8988T (cell line): ENCODE measurements at regions not wholly inside any gene's neighbourhood (a gene's known extent, or its start where the extent isn't known, plus 50 kb on each side); places are given as distances from the start of the nearest gene placed in this dataset.

Experiments
- DNase-seq: peaks from one replicate; pipeline ENCODE4 v3.0.0; 2011

DNA sequence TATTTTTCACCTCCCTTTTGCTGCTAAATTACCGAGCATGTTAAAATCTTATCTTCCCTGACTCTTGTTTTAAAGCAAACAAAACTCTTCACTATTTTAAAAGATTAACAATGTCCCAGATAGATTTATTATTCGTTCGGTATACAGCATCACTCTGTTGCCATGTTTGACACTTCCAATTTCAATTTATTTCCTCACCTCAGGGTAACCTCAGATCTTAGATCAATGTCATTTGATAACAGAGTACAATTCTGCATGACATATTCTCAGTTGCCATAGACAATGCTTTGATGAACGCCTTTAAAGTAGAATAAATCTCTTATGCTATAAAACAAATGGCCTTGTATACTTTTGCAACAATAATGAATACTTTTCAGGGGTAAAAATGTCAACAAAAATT, 1078.1 kb upstream of the IGFBP7 start:
- no peak for DNase-seq

DNA sequence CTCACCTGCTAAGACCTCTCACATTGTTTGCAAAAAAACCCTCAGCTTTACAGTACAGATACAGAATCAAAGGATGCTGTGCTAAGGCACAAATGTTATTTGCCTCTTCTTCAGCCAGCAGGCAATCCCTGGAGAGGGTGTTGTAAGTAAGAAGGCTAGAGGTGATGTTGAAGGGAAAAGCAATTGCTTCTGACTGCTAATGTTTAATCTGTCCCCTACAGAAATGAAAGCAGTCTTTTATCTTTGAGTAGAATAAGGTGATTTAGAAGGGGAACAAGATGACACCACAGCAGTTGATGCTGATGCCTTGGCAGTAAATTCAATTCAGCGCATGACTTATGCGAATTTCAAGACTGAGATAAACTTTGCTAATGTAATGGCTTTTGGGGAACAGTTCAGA, 1064.8 kb upstream of the IGFBP7 start:
- no peak for DNase-seq

DNA sequence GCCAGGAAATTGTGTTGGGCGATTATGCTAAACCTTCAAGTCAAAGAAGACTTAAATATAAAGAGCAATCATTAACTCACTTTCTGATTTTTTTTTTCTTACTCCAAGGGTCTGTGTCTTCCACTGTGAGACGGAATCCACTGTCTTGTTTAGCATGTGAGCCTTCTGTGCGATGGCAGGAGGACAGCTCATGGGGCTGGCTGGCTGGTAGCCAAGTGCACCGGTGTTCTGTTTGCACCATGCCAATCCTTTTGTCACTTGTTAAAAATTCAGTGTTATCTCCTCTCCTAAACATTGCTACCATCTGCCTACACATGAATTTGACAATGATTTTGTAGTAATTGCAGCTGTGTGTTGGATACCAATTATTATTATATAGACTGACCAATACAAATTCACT, 1056.3 kb upstream of the IGFBP7 start:
- DNase-seq: no peak

DNA sequence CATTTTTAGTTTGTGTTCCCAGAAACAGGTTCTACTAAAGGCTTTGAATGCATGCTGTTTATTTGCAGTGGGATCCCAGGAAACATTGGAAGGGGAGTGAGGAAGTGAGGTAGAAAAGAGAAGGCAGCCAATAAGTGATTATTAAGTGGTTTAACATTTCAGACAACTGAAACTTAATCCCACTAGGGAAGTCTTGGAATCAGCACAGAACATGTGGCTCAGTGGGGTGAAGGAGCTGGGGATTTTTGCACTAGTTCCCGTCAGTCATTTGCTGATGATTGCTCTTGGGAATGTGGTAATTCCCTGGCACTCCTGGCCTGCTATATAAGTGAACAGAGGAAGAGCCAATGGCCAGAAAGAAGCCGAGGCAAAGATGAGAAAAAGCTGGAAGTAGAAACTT, 1053.0 kb upstream of the IGFBP7 start:
- DNase-seq: no peak

DNA sequence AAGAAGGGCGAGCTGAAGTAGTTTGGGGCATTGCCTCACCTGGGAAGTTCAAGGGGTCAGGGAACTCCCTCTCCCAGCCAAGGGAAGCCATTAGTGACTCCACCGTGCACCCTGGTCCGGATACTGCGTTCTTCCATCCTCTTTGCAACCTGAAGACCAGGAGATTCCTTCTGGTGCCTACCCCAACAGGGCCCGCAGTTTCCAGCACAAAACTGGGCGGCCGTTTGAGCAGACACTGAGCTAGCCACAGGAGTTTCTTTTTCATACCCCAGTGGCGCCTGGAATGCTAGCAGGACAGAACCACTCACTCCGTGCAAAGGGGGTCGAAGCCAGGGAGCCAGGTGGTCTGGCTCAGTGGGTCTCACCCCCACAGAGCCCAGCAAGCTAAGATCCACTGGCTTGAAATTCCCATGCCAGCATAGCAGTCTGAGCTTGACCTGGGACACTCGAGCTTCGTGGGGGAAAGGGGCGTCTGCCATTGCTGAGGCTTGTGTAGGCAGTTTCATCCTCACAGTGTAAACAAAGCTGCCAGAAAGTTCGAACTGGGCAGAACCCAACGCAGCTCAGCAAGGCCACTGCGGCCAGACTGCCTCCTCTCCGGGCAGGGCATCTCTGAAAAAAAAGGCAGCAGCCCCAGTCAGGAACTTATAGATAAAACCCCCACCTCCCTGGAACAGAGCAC, 1039.4 kb upstream of the IGFBP7 start:
- DNase-seq: no peak

DNA sequence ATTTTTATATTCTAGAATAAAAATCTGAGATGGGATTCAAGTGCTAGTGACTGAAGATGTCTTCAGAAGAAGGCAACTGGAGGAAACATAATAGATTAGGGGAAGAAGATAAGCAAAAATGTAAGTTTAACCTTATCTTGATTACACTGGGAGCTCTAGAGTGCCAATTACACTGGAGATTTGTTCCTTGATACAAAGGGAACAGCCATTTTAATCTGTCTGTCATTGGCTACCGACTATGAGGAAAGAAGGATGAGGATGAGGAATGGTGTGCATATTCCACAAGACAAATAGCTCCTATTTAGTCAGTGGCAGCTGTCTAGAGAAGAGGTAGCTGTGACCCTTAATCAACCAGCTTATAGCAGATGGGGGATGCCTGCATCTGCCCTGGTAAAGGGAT, 1034.5 kb upstream of the IGFBP7 start:
- DNase-seq: no peak

DNA sequence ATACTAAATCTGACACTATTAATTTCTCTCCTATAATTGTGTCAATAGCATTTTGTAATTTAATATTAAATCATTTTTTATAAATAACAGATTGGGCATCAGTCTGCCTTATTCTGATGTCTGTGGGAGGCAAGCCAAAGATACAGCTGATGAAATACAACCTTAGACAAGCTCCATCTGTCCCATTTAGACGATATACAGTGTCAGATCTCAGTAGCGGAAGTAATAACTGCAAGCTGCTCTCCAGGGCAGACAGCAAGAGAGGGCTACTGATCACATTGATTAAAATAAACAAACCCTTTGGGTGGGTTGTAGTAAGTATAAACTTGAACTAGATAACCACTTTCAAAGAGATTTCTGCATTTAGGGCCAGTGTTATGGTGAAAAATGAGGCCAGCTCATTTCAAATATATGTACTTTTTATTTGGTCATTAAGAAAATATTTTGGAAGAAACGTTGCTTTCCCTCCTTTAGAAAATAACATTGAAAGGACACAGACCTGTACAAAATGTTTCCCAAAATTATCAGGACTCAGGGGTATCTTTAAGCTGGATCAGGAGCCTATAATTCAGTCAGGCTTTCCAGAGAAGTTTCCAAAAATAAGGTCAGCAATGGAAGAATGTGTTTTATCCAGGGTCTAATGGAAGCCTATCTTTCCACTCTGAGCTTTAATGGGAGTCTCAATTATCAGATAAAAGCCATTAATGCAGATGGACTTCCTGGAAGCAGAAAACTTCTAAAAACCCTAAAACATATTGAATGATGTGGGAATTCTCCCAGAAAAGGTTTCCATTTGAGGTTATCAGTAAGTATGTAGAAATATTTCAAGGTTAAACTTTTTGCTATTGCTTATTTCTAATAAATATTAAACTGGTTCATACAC, 1028.8 kb upstream of the IGFBP7 start:
- no peak for DNase-seq

DNA sequence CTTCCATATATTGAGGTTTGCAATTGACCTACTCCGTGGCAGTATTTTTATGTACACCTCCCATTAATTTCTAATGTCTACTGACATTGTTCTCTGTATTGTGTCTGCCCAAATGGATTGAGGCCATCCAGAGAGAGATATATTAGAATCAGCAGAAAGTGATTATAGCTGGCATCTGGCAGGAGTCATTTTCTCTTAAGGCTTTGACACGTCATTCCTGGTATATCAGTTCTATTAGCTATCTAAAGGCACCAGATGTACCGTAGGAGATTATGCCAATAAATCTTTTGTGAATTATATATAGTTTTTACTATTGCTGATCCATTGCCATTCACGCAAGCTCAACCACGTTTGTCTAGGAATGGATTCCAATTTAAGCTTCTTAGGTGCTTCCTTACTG, 1026.4 kb upstream of the IGFBP7 start:
- DNase-seq: no peak

DNA sequence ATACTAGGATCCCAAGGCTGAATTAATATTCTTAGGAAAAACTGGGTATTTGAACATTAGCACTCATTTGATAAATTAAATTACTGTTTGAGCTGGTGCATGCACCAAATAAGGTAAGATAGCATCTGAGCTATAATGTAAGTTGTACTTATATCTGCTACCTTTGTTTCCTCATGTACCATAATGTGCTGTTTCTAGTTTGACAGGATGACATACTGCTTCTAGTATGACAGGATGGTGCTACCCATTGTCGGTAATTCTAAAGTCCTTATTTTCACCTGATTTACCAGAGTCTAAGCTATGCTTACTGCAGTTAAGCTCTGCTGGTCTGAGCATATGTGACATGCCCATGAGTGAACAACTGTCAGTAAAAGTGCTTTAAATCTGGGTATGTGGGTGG, 1017.5 kb upstream of the IGFBP7 start:
- DNase-seq: no peak

DNA sequence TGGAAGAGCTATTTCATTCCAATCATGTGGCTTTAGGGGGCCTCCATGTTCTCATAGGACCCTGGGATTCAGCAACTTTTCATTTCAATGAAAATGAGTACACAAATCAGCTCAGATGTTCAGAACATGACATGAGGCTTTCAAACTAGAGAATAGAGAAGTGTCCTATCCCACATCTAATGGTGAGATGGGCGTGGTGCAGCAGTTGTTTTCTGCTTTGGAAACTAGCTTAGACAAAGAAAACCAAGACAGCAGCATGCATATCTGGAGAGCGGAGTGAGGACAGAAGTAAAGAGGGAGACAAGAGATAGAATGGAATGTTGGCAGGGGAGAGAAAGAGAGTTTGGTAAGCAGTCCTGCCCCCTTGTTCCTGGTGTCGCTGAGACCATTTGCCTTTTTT, 1009.1 kb upstream of the IGFBP7 start:
- no peak for DNase-seq

DNA sequence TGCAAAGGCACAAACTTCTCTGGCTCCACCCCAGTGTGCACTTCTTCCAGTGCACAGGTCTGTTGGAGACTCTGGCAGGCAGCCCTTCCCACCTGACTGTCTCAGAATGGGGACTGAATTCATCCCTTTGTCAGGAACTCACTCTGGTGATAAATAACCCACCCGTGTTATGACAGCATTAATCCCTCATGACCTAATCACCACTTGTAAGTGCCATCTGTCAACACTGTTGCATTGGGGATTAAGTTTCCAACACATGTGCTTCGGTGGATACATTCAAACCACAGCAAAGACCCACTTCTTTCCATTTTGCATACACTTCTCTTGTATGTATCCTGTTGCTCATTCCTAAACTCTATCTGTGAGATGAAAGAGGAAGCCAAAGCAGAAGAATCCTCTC, 1002.9 kb upstream of the IGFBP7 start:
- DNase-seq: no peak

DNA sequence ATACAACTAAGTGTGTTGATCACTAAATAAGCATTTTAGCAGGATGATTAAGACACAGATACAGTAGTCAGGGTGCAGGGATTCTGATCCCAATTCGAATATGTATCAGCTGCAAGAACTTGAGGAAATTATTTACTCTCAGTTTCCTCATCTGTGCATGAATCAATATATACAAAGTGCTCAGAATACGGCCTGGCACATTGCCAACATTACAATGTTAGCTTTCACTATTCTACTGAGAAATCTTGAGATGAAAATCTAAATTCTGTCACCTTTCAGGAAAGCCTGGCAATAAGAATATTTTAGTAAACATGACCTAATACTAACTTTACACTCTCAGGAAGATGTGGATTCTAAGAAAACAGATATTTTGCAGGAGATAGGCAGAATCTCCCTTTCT, 1001.6 kb upstream of the IGFBP7 start:
- no peak for DNase-seq

DNA sequence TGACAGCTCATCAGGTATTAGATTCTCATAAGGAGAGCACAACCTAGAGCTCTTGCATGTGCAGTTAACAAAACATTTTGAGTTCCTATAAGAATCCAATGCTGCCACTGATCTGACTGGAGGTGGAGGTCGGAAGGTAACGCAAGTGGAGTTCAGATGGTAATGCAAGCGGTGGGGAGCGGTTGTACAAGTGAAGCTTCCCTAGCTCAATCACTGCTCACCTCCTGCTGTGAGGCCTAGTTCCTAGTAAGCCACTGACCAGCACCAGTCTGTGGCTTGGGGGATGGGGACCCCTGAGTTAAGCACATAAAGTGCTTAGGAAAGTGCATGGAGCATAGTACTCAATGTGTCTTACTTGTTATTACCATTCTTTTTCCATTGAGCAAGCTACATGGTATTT, 983.2 kb upstream of the IGFBP7 start:
- no peak for DNase-seq

DNA sequence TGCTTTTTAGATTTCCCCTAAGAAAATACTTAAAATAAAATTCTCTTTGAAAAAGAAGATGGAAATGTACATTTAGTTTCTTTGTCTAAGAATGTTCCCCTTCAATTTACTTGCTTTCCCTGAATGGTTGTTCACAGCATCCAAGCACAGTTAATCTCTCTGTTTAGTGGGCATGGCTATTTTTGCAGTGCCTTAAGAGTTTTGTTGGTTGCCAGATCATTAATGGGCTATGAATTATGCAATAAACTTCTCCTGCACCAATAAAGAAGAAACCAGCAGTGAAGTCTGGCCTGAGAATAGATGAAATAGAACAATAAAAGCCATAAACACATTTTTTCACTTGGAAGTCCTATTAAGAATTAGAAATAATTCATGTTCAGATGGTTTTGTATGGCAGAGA, 980.4 kb upstream of the IGFBP7 start:
- no peak for DNase-seq

DNA sequence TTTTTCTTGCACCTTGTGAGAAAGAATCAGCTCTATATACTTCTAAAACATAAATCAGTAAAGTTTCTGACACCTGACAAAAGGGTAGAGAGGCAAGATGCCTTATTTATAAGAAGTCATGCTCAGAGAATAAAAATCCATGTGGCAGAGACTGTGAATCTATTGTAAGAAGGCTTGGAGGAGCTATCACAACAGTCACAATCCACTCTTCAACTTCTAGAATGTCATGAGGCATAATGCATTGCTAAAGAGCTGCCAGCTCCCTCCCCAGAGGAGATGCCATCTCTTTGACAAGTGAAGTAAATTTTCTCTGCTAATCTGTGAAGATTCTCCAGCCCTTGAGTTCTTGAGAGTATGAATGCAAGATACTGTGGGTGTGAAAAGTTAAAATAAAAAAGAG, 971.2 kb upstream of the IGFBP7 start:
- DNase-seq: no peak

DNA sequence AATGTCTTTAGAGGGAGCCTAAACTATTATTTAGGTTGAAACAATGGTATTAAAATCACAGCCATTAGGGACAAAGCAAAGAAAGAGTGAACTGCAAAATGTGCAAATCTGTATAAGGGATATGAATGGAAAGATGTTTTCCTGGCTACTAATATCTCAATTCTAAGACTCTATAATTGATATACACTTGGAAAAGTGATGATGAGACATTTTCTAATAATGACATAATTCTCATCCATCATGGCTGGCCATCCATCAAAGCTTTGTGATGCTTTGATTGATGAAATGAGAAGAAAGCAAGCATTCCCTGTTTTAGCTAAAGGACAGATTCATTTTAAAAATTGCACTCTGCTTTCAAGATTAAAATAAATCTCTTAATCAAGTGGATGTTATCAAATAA, 965.5 kb upstream of the IGFBP7 start:
- DNase-seq: no peak

DNA sequence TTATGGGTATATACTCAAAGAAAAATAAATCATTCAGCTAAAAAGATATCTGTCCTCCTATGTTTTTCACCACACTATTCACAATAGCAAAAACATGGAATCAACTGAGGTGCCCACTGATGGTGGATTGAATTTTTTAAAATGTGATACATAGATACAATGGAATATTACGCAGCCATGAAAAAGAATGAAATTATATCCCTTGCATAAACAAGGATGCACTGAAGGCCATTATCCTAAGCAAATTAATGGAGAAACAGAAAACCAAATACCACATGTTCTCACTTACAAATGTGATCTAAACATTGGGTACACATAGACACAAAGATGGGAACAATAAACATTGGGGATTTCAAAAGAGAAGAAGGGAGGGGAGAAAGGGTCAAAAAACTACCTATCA, 964.2 kb upstream of the IGFBP7 start:
- DNase-seq: no peak

DNA sequence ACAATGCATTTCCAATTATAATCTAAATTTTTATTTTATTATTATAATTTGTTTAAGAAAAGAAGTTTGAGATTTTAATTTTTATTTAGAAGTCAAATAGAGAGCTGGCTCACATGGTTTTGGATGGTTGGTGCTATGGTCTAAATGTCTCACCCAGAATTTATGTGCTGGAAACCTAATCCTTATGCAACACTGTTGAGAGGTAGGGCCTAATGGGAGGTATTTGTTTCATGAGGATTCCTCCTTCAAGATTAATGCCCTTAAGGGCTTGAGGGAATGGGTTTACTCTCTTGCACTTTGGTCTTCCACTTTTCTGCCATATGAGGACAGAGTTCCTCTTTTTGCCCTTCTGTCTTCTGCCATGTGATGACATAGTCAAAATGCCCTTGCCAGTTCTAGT, 960.5 kb upstream of the IGFBP7 start:
- no peak for DNase-seq

DNA sequence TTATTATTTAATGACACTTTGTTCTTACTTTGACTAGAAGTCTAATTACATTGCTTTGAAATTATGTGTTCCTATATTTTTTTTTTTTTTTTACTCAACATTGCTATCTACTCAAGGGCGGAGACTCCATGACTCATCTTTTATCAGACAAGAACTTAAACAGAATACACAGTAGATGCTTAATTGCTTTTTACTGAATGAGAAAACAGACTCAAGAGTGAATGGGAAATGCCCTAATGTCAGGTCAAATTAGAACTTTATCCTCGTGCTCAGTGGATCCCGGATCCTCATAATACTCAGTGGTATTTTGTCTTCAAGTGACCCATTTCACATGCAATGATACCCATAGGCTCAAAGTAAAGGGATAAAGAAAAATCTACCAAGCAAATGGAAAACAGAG, 954.5 kb upstream of the IGFBP7 start:
- no peak for DNase-seq

DNA sequence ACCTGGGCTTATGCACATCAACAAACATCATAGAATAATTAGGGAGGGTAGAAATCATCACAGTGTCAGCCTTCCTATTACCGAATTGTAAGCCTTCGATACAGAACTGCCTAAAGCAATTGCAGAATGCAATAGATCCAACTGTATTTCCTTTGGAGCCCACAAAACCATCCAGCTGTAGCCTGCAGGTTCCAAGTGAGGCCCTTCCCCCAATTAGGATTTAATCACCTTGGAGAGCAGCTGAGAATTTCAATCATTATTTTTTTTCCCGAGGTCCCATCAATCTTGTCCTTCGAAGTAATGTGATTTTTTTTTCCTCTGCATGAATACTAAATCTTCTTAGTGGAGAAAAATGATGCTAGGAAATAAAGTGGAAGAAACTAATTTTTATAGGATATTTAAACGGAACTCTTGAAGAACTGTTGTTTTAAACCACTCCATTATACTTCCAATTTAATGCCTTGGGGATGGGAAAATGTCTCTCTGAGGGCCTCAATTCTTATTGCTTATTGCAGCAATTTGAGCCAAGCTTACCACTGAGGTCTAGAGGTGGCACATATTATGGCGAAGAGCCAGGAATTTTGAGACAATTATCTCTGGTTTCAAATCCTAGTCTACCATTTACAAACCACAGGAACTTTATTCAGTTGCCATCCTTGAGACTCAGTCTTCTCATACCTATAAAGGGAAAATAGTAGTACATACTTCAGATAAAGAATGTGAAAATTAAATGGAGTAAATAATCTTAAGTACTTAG, 953.4 kb upstream of the IGFBP7 start:
- no peak for DNase-seq

DNA sequence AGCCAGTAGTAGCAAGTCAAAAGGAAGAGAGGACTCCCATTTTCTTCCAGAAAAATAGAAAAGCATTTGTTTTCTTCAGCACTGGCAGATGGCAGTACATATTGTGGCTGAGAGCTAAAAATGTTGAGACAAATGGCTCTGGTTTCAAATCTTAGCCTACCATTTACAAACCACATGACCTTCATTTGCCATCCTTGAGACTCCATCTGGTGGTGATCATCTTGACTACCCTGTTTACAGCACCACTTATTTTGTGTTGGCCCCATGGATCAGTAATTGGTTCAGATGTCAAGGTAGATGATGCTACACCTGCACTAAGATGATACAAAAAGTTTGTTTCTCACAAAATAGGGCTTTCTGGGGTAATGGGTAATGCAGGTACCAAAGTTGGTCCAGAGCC, 951.8 kb upstream of the IGFBP7 start:
- no peak for DNase-seq

DNA sequence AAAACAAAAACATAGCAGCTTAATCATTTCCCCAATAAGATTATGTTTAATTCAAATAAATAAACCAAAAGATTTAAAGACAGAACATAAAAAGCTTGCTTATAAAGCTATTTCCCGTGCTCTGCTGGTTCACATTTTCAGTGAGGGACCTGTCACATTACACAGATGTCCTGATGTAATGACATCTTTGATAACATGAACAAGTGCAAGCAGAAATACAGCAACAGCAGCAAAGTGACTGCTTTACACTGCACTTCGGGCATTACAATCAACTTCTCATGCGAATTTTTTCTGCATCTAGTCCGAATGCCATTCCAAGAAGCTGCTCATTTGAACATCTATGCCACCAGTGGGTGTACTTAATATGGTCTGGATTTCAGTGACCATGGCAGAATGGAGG, 940.3 kb upstream of the IGFBP7 start:
- DNase-seq: no peak

DNA sequence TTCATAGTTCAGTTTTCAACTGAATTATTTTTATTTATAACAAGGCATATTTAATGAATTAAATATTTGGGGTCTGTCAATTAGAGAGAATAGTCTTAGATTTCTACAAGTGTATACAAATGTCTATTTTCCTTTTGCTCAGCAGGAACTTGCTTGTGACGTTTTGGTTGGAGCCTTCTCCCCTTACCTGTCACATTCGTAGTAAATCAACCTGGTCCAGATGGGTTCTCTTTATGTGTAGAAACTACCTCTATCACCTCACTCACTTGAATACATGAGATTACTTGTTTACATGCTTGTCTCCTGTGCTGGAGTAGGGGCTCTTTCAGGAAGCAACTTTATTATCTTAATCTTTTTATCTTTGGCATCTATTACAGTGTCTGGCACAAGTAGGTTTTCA, 938.3 kb upstream of the IGFBP7 start:
- no peak for DNase-seq

DNA sequence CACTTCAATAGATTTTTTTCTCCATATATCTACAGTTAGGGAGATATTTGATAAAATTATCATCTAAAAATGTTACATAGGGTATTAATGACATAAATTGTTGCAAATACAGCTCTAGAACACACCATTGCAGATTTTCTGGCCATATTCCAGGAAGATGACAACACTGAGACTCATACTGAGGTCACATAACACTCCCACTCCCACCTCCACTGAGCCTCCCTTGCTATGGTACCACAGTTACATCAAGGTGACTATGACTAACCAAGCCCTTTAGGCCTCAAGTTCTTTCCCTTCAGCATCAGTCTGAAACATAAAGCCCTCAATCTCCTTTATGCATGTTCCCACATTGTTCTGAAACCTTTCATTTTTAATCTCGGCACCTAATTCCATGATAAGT, 932.0 kb upstream of the IGFBP7 start:
- no peak for DNase-seq
